ENCODE measurements at regions not wholly inside any gene's neighbourhood (a gene's known extent, or its start where the extent isn't known, plus 50 kb on each side); places are given as distances from the start of the nearest gene placed in this dataset.

GRCh38 chr3:113086560-113087461 is 96.0 kb downstream of the GTPBP8 start:
- no peak overlapping the region for H3K27ac ChIP-seq (ENCODE audit: low read depth in 1 of 2, low read length in 2 of 2)
- TF ChIP-seq NR2F2 (IDR thresholded peaks at IDR 0.05): no peak
- no peak for TF ChIP-seq HNF4G (IDR thresholded peaks at IDR 0.05)
- no peak for TF ChIP-seq YY1 (IDR thresholded peaks at IDR 0.05)
- TF ChIP-seq, protein P1, sequence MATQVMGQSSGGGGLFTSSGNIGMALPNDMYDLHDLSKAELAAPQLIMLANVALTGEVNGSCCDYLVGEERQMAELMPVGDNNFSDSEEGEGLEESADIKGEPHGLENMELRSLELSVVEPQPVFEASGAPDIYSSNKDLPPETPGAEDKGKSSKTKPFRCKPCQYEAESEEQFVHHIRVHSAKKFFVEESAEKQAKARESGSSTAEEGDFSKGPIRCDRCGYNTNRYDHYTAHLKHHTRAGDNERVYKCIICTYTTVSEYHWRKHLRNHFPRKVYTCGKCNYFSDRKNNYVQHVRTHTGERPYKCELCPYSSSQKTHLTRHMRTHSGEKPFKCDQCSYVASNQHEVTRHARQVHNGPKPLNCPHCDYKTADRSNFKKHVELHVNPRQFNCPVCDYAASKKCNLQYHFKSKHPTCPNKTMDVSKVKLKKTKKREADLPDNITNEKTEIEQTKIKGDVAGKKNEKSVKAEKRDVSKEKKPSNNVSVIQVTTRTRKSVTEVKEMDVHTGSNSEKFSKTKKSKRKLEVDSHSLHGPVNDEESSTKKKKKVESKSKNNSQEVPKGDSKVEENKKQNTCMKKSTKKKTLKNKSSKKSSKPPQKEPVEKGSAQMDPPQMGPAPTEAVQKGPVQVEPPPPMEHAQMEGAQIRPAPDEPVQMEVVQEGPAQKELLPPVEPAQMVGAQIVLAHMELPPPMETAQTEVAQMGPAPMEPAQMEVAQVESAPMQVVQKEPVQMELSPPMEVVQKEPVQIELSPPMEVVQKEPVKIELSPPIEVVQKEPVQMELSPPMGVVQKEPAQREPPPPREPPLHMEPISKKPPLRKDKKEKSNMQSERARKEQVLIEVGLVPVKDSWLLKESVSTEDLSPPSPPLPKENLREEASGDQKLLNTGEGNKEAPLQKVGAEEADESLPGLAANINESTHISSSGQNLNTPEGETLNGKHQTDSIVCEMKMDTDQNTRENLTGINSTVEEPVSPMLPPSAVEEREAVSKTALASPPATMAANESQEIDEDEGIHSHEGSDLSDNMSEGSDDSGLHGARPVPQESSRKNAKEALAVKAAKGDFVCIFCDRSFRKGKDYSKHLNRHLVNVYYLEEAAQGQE (IDR thresholded peaks at IDR 0.05): no peak
- no peak for TF ChIP-seq JUND (IDR thresholded peaks at IDR 0.05)
- H3K36me3 ChIP-seq (ENCODE audit: control insufficient read depth in 4 of 4, insufficient read depth in 3 of 4, low read depth in 1 of 4, low read length in 3 of 4): no peaks in the 10 kb centered on the region
- 74% methylated on average over 6 of the region's 6 CpGs for WGBS
- H3K4me1 ChIP-seq (ENCODE audit: control insufficient read depth in 4 of 4, insufficient read depth in 4 of 4, low read length in 3 of 4): no peaks in the 10 kb centered on the region
- H3K9me3 ChIP-seq (ENCODE audit: control insufficient read depth in 4 of 4, low read length in 3 of 4): no peaks in the 10 kb centered on the region
- no peak for DNase-seq (ENCODE audit: low spot score)
- H3K4me3 ChIP-seq (ENCODE audit: low read depth in 1 of 3, low read length in 3 of 3): no peak overlapping the region
- H3K27me3 ChIP-seq (ENCODE audit: control insufficient read depth in 4 of 4, insufficient read depth in 4 of 4, low read length in 3 of 4): no peaks in the 10 kb centered on the region
- H3K9ac ChIP-seq (ENCODE audit: low read depth in 1 of 2, low read length in 2 of 2): no peak overlapping the region

DNA sequence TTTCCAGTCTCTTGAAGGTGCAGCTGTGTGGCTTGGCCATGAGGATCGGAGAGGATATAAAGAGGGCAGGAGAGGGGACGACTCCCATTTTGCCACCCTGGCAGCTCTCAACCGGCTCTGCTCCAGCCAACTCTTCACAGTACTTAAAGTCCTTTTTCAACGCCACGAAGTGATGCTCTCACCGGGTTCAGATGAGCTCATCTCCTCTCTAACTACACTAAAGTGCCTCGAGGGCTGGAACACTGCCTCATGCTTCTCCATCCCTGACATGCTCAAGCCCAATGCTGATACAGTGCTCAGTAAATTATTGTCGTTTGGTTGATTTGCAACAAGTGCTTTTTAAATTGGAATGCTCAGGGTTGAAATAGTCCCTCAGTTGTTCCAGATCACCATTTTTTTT is 97.8 kb downstream of the GTPBP8 start:
- no peaks in the 10 kb centered on the region for H3K9me3 ChIP-seq (ENCODE audit: control insufficient read depth in 4 of 4, low read length in 3 of 4)
- no peaks in the 10 kb centered on the region for H3K4me1 ChIP-seq (ENCODE audit: control insufficient read depth in 4 of 4, insufficient read depth in 4 of 4, low read length in 3 of 4)
- H3K27me3 ChIP-seq (ENCODE audit: control insufficient read depth in 4 of 4, insufficient read depth in 4 of 4, low read length in 3 of 4): no peaks in the 10 kb centered on the region
- H3K36me3 ChIP-seq (ENCODE audit: control insufficient read depth in 4 of 4, insufficient read depth in 3 of 4, low read depth in 1 of 4, low read length in 3 of 4): no peaks in the 10 kb centered on the region
- no peak overlapping the region for H3K9ac ChIP-seq (ENCODE audit: low read depth in 1 of 2, low read length in 2 of 2)
- H3K27ac ChIP-seq (ENCODE audit: low read depth in 1 of 2, low read length in 2 of 2): no peak overlapping the region
- WGBS: 92% methylated on average over 8 of the region's 8 CpGs
- TF ChIP-seq, protein P2, sequence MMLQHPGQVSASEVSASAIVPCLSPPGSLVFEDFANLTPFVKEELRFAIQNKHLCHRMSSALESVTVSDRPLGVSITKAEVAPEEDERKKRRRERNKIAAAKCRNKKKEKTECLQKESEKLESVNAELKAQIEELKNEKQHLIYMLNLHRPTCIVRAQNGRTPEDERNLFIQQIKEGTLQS (IDR thresholded peaks at IDR 0.05): no peak
- TF ChIP-seq NR2F2 (IDR thresholded peaks at IDR 0.05) (no peak), HNF4A (conservative IDR thresholded peaks at IDR 0.05) (no peak), HNF4G (IDR thresholded peaks at IDR 0.05) (no peak), JUND (IDR thresholded peaks at IDR 0.05) (no peak), ZBTB33 (IDR thresholded peaks at IDR 0.05) (no peak), TAF1 (conservative IDR thresholded peaks at IDR 0.05) (no peak), RAD21 (IDR thresholded peaks at IDR 0.05) (no peak), RXRA (IDR thresholded peaks at IDR 0.05) (no peak), GABPA (IDR thresholded peaks at IDR 0.05 in 1 of 2, conservative IDR thresholded peaks at IDR 0.05 in 1 of 2) (no peak), SP1 (IDR thresholded peaks at IDR 0.05) (no peak), EGR1 (IDR thresholded peaks at IDR 0.05; ENCODE audit: low read depth in 2 of 2) (no peak), MAX (IDR thresholded peaks at IDR 0.05) (no peak), FOXA2 (IDR thresholded peaks at IDR 0.05) (no peak), YY1 (IDR thresholded peaks at IDR 0.05) (no peak), FOXA1 (IDR thresholded peaks at IDR 0.05) (no peak)
- TF ChIP-seq, protein P3, sequence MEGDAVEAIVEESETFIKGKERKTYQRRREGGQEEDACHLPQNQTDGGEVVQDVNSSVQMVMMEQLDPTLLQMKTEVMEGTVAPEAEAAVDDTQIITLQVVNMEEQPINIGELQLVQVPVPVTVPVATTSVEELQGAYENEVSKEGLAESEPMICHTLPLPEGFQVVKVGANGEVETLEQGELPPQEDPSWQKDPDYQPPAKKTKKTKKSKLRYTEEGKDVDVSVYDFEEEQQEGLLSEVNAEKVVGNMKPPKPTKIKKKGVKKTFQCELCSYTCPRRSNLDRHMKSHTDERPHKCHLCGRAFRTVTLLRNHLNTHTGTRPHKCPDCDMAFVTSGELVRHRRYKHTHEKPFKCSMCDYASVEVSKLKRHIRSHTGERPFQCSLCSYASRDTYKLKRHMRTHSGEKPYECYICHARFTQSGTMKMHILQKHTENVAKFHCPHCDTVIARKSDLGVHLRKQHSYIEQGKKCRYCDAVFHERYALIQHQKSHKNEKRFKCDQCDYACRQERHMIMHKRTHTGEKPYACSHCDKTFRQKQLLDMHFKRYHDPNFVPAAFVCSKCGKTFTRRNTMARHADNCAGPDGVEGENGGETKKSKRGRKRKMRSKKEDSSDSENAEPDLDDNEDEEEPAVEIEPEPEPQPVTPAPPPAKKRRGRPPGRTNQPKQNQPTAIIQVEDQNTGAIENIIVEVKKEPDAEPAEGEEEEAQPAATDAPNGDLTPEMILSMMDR (IDR thresholded peaks at IDR 0.05; ENCODE audit: low read depth, low read length, missing input control): no peak
- TF ChIP-seq, protein P1 (IDR thresholded peaks at IDR 0.05): no peak
- no peak for DNase-seq (ENCODE audit: low spot score)
- H3K4me3 ChIP-seq (ENCODE audit: low read depth in 1 of 3, low read length in 3 of 3): no peak overlapping the region
